Activated T-cell treated with anti-CD3 and anti-CD28 coated beads, Interleukin-2, amount 50 U/mL, for 4 hours (primary cell): ENCODE measurements at regions not wholly inside any gene's neighbourhood (a gene's known extent, or its start where the extent isn't known, plus 50 kb on each side); places are given as distances from the start of the nearest gene placed in this dataset.

Experiments used
- ATAC-seq, 2 donors: fragments of 200-7000 bp; cut with Tn5 transposase; one replicate each; pipeline ENCODE4 v1.10.0; 2021
- DNase-seq: peaks from one replicate; pipeline ENCODE4 v3.0.0-alpha.2; 2020
- H3K27me3 Mint-ChIP-seq: one replicate; pipeline ENCODE4 v1.8.0; 2021; ENCODE audit warnings: low read depth, mixed read lengths
- H3K36me3 Mint-ChIP-seq: one replicate; pipeline ENCODE4 v1.8.0; 2022; ENCODE audit warnings: mixed read lengths; ENCODE audit not compliant: insufficient read depth
- H3K4me1 Mint-ChIP-seq: one replicate; pipeline ENCODE4 v1.8.0; 2021; ENCODE audit warnings: low read depth, mixed read lengths
- H3K4me3 Mint-ChIP-seq: one replicate; pipeline ENCODE4 v1.8.0; 2021; ENCODE audit warnings: mild to moderate bottlenecking, moderate library complexity, mixed read lengths
- H3K9me3 Mint-ChIP-seq: one replicate; pipeline ENCODE4 v1.8.0; 2021; ENCODE audit warnings: mixed read lengths

DNA sequence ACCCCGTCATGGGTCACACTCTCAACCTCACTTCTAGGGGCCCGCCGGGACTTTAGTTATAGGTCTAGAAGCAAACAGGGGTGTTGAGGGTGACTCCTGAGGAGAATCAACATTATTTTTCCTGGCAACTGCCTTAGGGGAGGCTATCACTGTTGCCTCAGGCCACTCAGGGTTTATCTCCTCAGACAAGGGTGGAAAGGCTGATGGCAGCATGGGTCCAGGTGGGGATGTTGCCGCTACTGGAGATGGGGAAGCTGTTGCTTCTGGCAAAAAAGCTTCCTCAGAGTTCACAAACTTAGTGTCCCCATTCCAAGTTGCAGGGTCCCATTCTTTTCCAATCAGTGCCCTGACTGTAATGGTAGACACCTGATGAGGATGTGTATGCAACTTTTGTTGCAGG is 467.4 kb upstream of the RGS6 start:
- no peaks in the 10 kb centered on the region for H3K27me3 Mint-ChIP-seq
- ATAC-seq (no peak), DNase-seq (no peak)
- H3K4me1 Mint-ChIP-seq = peaks cover 7% of the 10 kb centered on the region
- H3K9me3 Mint-ChIP-seq = peaks cover 10% of the 10 kb centered on the region
- H3K36me3 Mint-ChIP-seq = peaks cover 36% of the 10 kb centered on the region
- H3K4me3 Mint-ChIP-seq = no peak overlapping the region

DNA sequence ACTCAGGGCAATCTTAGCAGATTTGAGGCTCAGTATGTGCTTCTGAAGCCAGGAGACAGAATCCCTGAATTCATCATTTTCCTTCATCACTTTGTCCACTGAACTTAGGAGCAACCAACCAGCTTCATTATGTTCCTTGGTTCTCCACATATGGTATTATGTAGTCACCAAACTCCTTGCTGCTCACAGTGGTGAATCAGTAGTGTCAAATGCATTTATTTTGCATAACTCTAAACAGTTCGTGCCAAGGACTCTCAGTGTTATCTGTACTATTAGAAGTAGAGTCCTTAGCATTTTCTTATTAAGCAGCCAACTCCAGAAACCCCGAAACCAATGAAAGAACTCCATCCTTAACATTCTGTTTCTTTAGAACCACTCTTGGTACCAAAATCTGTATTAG is 466.9 kb upstream of the RGS6 start:
- H3K36me3 Mint-ChIP-seq = peaks cover 33% of the 10 kb centered on the region
- H3K9me3 Mint-ChIP-seq = peaks cover 10% of the 10 kb centered on the region
- ATAC-seq (no peak), DNase-seq (no peak)
- H3K4me1 Mint-ChIP-seq = peaks cover 7% of the 10 kb centered on the region
- no peak overlapping the region for H3K4me3 Mint-ChIP-seq
- H3K27me3 Mint-ChIP-seq = no peaks in the 10 kb centered on the region

DNA sequence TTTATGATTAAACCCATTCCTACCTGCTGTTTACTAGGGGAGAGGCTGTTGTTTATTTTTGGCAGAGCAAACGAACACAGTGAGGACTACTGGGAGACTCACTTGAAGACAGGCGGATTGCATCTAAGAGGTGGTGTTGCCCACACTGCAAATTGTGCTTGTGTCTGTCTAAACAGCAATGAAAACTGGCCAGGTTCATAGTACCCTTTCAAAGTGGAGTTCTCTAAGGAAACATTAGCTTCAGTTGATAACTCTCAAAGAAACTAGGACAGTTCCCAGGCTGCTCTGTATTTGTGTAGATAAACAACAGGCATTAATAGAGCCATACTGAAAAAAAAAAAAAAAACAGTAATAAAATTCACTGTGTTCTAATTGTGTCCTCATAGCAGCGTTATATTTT is 466.0 kb upstream of the RGS6 start:
- DNase-seq = no peak

DNA sequence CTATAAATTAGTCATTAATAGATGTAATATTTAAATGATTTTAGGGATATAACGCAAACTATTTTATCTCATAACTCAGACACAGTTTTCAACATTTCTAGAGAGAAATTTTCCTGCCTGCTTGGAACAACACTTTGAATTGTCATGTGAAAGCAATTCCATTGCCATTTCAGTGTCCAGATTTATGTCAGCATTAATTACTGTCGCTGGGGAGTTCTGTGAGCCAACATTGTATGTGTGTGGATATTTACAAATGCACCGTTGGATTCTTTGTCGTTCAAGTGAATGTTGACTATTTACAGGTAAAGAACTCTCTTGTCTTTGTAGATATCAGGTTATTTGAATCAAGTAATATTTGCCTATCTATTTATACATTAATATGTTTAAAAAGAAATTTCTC is 465.3 kb upstream of the RGS6 start:
- H3K36me3 Mint-ChIP-seq = peaks cover 33% of the 10 kb centered on the region
- no peak for DNase-seq
- H3K4me1 Mint-ChIP-seq = peaks cover 13% of the 10 kb centered on the region
- no peaks in the 10 kb centered on the region for H3K27me3 Mint-ChIP-seq
- H3K4me3 Mint-ChIP-seq = no peak overlapping the region
- H3K9me3 Mint-ChIP-seq = peaks cover 10% of the 10 kb centered on the region
- ATAC-seq = no peak

More for the DNA sequence above, 466.0 kb upstream of the RGS6 start:
- Mint-ChIP-seq H3K36me3 (peaks cover 29% of the 10 kb centered on the region), H3K4me3 (no peak overlapping the region), H3K27me3 (no peaks in the 10 kb centered on the region), H3K4me1 (peaks cover 8% of the 10 kb centered on the region), H3K9me3 (peaks cover 10% of the 10 kb centered on the region)
- ATAC-seq = no peak

GRCh38 chr14:71467361-71467811 is 464.8 kb upstream of the RGS6 start:
- no peak for ATAC-seq
- no peaks in the 10 kb centered on the region for H3K27me3 Mint-ChIP-seq
- H3K4me3 Mint-ChIP-seq = no peak overlapping the region
- peaks cover 33% of the 10 kb centered on the region for H3K36me3 Mint-ChIP-seq
- no peak for DNase-seq
- H3K4me1 Mint-ChIP-seq = peaks cover 17% of the 10 kb centered on the region
- H3K9me3 Mint-ChIP-seq = peaks cover 10% of the 10 kb centered on the region

- DNase-seq (no peak), ATAC-seq (no peak)
- Mint-ChIP-seq H3K27me3 (no peaks in the 10 kb centered on the region), H3K36me3 (peaks cover 28% of the 10 kb centered on the region), H3K4me1 (peaks cover 24% of the 10 kb centered on the region), H3K9me3 (peaks cover 9% of the 10 kb centered on the region), H3K4me3 (no peak overlapping the region)
Observed at GRCh38 chr14:71468701-71469100, 463.5 kb upstream of the RGS6 start.

GRCh38 chr14:71469643-71470335 is 462.4 kb upstream of the RGS6 start:
- no peak for ATAC-seq

DNA sequence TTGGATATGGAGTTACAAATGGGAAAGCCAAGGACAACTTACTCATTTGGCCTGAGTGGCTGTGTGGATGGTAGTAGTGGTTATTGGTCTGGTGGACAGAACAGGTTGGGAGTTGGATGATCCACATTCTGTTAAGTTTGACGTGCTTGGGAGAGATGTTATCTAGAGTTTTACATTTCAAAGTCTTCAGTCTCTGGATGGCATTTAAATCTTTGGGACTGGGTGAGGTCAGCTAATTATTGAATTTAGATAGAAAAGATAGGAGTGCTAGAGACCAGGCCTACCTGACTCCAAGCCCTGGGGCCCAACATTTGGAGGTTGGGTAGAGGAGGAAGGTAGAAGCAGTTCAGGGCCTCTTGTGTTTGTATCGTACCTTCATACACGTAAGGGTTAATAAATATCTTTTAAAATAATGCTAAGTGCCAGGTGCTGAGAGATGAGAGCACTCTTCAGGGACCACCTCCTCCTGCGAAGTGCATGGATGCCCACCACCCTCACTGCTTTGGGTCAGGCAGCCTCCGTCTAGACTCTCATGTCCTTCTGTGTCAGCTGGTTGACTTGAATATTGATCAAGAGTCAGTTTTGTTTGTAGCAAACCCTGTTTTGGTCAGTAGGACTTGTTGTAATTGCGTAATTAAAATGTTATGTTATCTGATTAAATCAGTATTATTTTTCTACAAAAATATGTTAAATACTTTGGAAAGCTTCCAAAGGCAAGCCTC is 460.4 kb upstream of the RGS6 start:
- peaks cover 14% of the 10 kb centered on the region for H3K36me3 Mint-ChIP-seq
- H3K4me1 Mint-ChIP-seq = peaks cover 30% of the 10 kb centered on the region
- ATAC-seq (no peak), DNase-seq (no peak)
- peaks cover 4% of the 10 kb centered on the region for H3K9me3 Mint-ChIP-seq
- no peaks in the 10 kb centered on the region for H3K27me3 Mint-ChIP-seq
- H3K4me3 Mint-ChIP-seq = no peak overlapping the region

More at GRCh38 chr14:71469643-71470335, 462.4 kb upstream of the RGS6 start:
- H3K4me3 Mint-ChIP-seq = no peak overlapping the region
- no peaks in the 10 kb centered on the region for H3K27me3 Mint-ChIP-seq
- H3K4me1 Mint-ChIP-seq = peaks cover 25% of the 10 kb centered on the region
- H3K9me3 Mint-ChIP-seq = peaks cover 4% of the 10 kb centered on the region
- peaks cover 26% of the 10 kb centered on the region for H3K36me3 Mint-ChIP-seq
- no peak for DNase-seq

GRCh38 chr14:71472356-71473340 is 459.6 kb upstream of the RGS6 start:
- ATAC-seq (peak; percentile 80 to 83), DNase-seq (no peak)
- Mint-ChIP-seq H3K9me3 (peaks cover 3% of the 10 kb centered on the region), H3K4me3 (no peak overlapping the region), H3K36me3 (peaks cover 14% of the 10 kb centered on the region), H3K27me3 (no peaks in the 10 kb centered on the region), H3K4me1 (peaks cover 34% of the 10 kb centered on the region)

- H3K36me3 Mint-ChIP-seq = peaks cover 11% of the 10 kb centered on the region
- no peak overlapping the region for H3K4me3 Mint-ChIP-seq
- H3K4me1 Mint-ChIP-seq = peaks cover 42% of the 10 kb centered on the region
- H3K27me3 Mint-ChIP-seq = no peaks in the 10 kb centered on the region
- ATAC-seq (no peak), DNase-seq (no peak)
- H3K9me3 Mint-ChIP-seq = no peaks in the 10 kb centered on the region
Observed at GRCh38 chr14:71473843-71474242, 458.4 kb upstream of the RGS6 start.

DNA sequence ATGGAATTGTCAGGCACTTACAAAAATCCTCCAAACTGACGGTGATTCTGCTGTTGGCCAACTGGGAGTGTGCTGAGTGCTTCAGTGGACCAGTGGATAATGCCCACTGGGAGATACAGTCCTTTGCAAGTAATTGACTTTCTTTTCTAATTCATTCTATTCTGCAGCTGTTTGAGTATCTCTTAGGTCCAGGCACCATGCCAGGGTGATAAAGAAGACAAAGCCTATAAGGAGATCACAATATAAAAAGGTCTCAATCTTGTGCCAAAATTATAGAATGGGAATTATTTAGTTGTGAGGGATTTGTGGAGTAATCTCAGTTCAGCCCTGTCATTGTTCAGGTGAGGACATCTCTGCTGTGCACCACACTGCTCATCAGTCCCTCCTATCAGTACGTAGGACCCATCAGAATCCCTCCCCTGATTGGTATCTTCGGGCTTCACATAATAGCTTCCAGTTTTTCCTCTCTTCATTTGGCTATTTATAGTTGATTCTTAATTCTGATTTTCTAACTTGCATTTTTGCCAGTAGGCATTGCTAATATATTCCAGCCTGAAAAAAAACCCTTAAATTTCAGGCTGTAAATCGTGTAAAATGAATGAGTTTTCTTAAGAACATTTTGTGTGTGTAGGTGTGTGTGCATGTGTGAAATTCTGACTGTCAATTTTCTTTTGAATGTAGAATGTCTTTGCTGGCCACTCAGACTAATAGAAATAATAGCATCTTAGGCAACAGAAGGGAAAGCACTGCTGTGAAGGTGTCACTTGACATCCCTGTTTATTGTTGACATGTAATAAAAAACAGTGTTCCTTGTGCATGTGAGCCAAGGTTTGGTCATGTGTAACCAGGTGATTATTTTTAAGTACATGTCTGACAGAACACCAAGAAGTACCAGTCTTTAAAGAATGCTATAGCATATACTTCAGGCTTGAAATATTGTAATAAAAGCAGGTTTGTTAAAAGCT is 457.6 kb upstream of the RGS6 start:
- peaks cover 8% of the 10 kb centered on the region for H3K36me3 Mint-ChIP-seq
- ATAC-seq (no peak), DNase-seq (no peak)
- peaks cover 42% of the 10 kb centered on the region for H3K4me1 Mint-ChIP-seq
- no peaks in the 10 kb centered on the region for H3K9me3 Mint-ChIP-seq
- no peaks in the 10 kb centered on the region for H3K27me3 Mint-ChIP-seq
- no peak overlapping the region for H3K4me3 Mint-ChIP-seq

DNA sequence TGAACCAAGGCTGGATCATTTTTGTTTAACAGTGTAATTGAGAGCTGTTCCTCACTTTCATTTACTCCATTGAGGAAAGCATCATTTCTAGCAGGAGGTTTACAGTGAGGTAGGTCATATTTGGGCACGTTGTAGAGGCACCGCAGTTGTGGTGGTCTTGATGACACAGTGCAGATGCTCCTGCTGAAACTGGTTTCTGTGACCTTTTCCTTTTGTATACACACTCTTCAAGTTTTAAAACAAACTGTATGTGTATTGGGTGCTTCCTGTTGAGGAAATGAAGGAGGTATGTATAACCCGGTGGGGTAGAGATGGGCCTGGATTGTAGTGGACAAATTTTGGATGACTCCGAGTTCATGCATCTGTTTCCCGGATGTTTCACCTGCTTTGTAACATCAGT is 456.3 kb upstream of the RGS6 start:
- H3K4me1 Mint-ChIP-seq = peaks cover 41% of the 10 kb centered on the region
- no peaks in the 10 kb centered on the region for H3K9me3 Mint-ChIP-seq
- H3K36me3 Mint-ChIP-seq = peaks cover 8% of the 10 kb centered on the region
- DNase-seq = no peak
- H3K27me3 Mint-ChIP-seq = no peaks in the 10 kb centered on the region
- H3K4me3 Mint-ChIP-seq = no peak overlapping the region
- ATAC-seq = peak in 1 of 2 donors; percentile 45

- H3K27me3 Mint-ChIP-seq = no peaks in the 10 kb centered on the region
- H3K36me3 Mint-ChIP-seq = peaks cover 17% of the 10 kb centered on the region
- ATAC-seq (peak in 1 of 2 donors; percentile 43), DNase-seq (no peak)
- no peaks in the 10 kb centered on the region for H3K9me3 Mint-ChIP-seq
- peaks cover 25% of the 10 kb centered on the region for H3K4me1 Mint-ChIP-seq
- no peak overlapping the region for H3K4me3 Mint-ChIP-seq
Observed at GRCh38 chr14:71478542-71478941, 453.7 kb upstream of the RGS6 start.
